Endometrial microvascular endothelial cells (primary cell): ENCODE measurements at regions not wholly inside any gene's neighbourhood (a gene's known extent, or its start where the extent isn't known, plus 50 kb on each side); places are given as distances from the start of the nearest gene placed in this dataset.

Source experiments
- in situ Hi-C: cut with HindIII; loops from 2 replicates; pipeline ENCODE4 v1.10.0; 2017; ENCODE audit warnings: low sequenced_read_pairs, low pct_unique_long_range_greater_than_20kb; ENCODE audit errors: inconsistent ontology term

DNA sequence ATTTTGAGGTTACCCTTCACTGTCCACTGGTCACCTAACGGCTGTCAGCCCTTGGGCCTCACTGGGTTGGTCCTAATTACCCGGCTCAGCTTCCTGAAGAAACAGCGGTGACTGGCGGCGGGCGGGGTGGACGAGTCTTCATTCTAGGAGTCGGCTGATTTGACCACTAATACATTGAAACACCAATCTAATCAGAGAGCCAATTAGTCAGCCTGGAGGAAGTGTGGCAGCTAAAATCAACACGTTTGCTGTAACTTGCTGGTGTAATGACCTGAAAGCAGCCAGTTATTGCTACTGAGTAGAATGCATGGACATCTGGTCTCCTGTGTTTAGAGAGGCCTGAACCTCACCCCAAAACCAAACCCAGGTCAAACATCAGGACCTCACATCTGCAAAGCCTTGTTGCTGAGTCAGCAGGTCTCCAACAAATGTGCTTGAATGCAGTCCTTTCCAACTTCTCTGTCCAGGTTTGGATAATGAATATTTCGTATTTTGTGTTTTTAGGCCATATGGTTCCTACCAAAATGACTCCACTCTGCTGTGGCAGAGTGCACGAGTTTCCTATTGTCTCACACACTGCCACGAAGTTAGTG, 496.4 kb downstream of the BRD1 start:
- in situ Hi-C loops: no loop called here

DNA sequence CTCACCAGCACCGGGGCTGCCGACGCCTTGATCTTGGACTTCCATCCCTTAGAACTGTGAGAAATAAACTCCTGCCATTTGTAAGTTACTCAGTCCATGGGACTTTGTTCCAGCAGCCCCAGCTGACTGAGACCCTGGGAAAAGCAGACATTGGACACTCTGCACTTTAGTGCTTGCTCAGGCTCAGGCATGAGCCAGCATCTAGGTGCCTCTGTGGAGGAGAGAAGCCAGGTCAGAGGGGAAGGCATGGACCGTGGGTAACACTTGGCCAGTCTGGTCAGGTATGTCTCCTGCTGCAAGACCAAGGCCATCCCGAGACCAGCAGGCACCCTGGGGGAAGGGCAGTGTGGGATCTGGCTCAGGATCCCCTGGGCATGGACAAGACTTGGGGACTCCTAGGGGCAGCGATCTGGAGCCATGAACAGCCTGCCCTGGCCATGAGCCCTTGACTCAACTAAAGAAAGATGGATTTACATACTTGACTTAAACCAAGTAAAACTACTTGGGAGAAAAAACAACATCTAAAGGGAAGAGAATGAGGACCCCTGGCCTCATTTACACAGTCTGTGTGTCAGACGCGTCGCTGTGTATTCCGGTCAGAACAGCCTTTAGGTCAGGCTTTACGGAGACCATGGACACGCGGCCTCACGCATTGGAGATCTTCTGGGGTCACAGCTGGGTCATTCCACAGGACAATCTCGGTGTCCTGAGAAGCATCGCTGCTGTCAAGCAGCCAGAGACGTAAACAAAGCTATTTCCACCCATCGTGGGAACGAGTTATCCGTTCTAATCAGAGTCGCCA, 497.1 kb downstream of the BRD1 start:
- in situ Hi-C loops: no loop called here

DNA sequence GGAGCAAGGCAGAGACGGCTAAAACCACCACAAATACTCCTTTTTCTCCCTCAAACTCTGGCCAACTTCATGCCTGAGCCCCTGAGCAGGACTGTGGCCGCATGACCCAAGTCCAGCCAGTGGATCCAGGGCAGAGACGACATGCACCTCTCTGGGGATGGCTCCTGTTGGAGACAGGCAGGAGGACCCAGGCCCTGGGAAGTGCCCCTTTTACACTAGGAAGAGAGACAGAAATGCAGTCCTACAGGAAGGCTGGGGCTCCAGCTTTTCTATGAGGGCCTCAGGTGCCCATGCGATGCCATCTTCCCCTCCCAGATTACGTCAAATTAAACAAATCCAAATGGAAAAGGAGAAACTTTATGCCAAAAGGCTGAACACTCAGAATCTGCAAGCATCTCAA, 498.0 kb downstream of the BRD1 start:
- in situ Hi-C loops: no loop called here

DNA sequence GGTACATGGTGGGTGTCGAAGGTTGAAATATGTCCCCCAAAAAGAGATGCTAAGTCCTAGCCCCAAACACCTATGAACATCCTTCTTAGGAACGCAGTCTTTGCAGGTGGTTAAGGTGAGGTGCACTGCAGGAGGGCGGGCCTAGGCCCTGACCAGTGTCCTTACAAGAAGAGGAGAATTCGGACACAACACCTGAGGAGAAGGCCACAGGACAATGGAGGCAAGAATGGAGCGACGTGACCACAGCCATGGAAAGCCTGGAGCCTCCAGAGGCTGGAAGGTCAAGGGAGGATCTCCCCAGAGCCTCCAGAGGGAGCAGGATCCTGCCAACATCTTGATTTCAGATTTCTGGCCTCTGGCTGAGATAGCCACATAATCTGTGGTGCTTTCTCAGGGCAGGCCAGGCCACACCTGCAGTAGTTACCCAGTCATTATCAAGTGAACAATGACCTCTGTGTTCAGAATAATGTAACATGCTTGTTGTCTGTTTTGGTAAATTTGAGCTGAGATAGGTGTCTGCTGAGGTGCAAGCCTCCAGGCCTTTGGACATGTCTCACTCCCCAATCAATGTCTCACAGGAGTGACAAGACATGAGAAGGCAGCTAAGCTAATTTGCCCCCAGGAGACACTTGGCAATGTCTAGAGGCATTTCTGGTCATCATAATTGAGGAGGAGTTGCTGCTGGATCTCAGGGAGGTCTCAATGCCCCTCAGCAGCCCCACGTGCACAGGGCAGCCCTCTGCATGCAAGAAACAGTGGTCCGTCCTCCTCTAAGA, 498.9 kb downstream of the BRD1 start:
- in situ Hi-C loops: no loop called here

DNA sequence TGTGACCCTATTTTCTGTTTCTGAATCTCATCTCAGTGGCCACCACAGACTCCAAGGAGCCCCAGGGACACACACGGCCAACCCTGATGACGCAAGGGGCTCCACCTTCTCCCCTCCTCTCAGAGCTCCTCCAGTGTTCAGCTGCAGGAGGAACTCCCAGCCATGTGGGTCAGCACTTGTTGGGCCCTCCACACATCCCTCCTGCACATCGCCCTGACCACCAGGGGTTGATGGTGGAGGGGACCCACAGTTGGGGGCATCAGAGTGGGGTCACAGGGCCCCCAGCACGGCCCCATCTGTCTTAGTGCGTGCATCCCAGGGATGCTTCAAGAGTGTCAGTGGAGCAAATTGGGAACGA, 499.6 kb downstream of the BRD1 start:
- in situ Hi-C loops: no loop called here

DNA sequence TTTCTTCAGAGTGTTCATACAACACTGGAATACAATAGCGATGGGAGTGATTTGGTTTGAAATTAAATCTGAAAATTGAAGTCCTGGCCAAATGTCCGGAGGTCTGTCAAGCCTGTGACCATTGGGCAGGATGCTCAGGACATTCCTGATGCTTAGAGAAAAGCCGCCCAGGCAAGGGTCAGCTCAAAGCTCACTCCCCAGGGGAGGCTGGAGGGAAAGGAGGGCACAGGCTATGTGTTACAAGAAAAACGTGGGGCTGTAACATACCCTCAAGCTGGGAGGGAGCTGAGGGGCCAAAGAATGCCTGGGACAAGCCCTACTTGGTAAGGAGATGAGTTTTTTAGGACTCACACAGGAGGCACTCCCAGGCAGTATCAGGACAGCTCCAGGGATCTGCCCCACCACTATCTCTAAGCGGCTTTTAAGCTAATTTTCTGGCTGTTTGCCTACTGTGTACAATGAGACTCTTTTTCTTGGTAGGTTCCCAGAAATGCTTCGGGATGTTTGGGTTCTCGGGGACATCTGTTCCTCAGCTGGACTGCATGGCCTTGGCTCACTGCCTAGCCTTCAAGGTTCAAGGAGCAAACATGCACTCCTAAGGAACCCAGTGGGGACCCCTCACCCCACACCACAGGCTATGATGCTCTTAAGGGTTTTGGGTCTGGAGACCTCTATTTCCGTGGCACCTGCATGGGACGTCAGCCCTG, 500.1 kb downstream of the BRD1 start:
- in situ Hi-C loops: no loop called here

DNA sequence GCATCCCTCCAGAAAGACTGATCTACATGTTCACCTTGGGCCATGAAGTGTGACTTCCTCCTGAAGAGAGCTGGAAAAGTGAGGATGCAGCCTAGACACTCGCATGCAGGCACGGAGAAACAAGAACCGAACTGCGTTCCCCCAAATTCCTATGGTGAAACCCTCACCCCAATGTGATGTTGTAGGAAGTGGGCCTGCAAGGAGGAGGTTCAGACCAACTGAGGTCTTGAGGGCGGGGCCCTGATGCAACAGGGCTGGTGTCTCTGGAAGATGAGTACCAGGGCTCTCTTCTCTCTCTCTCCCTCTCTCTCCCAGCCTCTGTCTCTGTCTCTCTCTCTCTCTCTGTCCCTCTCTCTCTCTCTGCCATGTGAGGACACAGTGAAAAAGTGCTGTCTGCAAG, 501.1 kb downstream of the BRD1 start:
- in situ Hi-C loops: no loop called here

DNA sequence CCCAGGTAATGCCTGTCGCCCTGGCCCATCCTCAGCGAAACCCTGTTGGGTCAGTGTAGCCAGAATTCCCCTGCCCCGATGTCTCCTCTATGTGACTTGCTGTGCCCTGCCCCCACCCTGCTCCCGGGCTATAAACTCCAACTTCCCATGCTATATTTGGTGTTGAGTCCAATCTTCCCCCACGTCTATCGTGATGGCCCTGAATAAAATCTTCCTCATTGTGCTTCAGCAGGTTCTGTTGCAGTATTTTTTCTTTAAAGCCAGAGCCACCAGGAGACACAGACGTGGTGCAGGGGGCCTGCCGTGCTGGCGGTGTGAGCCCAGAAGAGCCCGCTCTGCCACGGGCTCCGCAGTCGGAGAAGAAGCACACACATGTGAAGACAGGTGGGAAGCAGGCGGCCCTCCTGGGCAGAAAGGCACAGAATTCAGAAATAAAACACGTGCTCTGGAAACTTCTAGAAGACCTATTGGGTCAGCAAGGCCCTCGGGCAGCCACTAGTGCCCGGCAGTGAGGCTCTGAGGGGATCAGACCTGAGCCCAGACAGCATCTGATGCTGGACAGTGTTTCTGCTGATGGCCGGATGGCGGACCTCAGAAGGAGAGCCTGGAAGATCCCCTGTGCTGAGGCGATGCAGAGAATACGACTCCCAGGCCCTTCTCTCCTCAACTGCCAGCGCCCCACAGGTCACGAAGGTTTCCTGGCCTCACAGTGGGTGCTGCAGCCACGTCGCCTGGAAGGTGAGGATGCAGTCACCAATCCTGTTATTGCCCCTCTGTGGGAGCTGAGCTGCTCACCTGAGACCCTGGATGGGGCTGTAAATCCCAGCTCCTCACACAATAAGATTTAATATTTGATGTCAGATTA, 501.9 kb downstream of the BRD1 start:
- in situ Hi-C loops: no loop called here

DNA sequence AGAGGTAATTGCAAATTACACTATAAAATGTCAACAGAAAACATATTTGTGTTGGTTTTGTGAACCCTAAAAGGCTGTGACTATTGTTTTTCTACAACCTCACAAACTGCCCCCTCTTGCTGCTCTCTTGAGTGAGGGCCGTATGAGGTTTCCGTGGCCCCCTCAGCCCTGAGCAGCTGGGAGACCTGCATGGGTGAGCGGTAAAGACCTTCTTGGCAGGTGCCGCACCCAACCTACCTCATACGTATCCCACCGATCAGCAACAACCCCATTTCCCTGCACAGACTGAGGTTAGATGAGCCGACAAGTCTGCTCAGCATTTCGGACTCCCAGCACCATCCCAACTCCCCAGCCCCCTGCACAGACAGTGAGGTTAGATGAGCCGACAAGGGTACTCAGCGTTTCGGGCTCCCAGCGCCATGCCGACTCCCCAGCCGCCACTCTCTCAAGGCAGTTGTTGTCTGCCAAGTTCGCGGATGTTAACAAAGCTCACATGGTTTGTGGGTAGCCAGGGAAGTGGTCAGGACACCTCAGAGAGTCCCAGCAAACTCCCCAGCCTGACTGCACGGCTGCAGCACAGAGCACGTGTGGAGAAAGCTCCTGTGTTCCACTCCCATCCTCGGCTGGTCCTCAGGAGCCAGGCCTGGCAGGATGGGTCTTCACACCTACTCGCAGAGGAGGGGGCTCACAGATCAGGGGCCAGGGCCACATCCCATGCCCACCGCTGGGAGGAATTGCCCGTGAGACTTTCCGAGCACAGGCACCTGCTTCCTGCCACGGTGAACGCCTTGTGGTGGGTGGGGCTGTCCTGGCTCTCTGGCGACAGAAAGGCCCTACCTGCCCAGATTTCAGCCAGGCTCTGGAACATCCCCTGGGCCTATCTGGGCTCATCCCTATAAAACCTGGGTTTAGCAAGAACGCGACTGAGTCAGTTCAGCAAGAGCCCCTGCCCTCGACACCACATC, 502.9 kb downstream of the BRD1 start:
- in situ Hi-C loops: no loop called here

DNA sequence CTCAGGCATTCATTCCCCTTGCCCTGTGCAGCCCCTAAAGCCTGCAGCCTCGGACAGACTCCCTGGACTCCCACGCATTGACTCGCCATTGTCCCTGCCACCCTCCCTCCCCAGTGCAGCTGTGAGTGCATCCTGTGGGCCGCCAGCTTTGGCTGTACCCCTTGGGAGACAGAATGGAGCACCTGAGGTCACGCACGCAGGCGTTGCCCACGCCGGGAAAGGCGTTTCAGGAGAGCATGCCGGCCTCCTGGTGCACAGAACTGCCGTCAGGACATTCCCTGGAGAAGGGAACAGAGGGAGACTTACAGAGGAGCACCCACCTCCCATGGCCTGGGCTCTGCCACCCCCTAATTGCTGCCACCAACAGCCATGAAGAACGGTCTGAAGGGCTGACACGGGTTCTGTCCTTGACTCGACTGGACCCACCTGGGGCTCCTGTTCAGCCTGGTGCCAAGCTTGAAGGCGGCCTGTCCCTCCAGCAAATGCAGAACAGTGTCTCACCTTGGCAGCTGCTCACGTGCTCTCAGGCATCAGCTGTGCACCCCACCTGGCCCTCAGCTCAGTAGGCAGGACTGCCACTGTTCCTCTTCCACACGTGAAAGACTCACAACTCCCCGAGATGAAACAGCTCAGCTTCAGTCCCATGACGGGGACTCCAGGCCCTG, 503.8 kb downstream of the BRD1 start:
- in situ Hi-C loops: no loop called here

DNA sequence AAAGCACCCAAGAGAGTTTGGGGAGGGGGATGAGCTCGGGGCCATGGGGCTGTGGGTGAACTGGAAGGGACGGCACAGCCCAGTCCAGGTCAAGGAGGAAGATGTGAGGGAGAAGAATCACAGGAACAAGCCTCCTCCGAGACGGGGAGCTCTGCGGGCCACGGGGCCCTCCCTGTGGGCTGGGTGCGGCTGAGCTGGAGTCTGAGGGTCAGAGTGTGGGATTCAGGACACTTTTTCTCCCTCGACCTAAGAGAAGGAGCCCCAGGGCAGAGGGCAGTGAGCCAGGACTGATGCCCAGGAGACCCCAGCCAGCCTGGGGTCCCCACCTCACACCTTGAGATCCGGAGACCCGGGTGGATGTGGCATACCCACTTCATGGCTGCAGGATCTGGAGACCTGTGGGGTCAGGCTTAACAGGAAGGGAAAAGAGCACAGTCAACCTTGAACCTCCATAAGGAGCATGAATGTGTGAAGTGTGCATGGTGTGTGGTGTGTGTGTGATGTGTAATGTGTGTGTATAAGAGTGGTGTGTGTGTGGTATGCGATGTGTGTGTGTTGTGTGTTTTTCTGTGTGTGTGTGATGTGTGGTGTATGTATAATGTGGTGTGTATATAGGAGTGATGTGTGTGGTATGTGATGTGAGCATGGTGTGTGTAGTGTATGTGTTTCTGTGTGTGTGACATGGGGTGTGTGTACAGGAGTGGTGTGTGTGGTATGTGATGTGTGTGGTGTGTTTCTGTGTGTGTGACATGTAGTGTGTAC, 504.6 kb downstream of the BRD1 start:
- in situ Hi-C loops: no loop called here

DNA sequence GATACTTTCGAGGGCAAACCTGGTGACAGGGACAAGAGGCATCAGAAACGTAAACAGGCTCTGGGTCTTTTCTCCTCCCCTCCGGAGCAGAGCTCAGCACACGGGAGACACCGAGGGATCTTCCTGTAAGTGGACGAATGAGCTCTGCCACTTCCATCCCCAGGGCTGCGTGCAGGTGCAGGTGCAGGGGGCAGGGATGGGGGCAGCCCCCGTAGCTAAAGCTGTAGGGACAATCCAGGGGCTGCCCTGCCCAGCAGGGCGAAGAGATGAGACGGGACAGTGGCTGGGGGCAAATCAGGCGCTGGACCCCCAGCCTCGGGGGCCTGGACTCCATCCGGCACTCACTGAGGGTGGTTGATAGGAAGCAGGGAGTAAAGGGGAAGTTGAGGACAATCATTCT, 505.4 kb downstream of the BRD1 start:
- in situ Hi-C loops: no loop called here

DNA sequence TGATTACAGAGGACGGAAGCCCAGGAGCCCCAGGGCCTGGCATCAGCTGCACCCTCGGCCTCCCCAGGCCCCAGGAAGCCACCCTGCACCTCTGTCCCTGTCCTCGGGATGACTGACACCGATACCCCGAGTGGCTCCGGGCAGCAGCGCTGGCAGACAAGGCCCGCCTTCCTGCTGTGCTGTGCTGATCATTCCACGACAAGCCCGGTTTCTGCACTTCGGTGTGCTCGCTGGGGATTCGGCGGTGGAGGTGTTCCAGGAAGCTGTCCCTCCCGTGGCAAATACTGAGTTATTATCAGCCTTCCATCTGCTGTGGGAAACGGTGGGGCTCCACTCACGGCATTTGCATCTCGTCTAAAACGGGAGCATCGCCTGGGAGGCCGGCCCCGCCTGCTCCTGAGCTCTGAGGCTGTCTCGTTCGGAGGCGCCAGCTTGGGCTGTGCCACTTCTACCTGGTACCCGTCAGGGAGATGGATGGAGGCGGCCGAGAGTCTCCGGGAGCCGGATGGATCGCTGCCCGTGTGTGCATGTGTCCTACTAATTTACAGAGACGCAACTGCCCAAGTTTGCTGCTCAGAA, 506.1 kb downstream of the BRD1 start:
- in situ Hi-C loops: no loop called here

DNA sequence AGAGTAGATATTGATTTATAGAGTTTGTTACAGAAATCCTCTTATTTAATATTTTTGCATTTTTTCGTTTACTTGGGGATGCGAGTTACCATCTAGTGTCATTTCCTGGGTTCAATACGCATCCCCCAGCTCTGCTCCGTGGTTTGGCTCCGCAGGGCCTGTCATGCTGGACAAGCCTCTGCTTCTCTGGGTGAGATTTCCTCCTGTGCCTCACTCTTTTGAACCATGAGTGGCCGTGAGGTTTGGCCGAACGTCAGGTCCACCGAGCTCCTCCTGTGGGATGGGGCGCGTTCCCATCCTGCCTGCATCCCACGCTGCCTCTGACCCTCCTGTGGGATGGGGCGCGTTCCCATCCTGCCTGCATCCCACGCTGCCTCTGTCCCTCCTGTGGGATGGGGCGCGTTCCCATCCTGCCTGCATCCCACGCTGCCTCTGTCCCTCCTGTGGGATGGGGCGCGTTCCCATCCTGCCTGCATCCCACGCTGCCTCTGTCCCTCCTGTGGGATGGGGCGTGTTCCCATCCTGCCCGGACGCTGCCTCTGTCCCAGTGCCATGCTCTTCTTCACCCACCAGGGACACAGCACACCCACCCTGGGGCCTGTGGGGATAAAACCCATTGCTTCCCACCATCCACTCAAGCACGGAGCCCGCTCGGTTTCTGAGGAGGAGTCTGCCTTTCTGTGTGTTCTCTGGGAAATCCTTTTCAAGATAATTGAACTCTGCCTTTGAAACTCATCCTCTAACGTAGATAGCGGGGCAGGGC, 506.8 kb downstream of the BRD1 start:
- in situ Hi-C loops: no loop called here

DNA sequence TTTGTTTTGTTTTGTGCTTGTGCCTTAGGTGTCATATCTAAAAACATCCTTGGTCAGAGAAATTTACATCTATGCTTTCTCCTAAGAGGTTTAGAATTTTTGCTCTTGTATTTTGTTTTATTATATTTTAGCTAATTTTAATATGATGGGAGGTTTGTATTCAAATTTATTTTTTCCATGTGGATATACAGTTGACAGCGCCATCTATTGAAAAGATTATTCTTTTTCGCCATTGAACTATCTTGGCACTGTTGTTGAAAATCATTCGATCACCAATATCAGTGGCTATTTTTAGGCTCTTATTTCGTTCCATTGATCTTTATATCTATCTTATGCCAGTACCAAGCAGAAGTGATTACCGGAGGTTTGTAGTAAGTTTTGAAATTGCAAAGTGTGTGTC, 510.3 kb downstream of the BRD1 start:
- in situ Hi-C loops: no loop called here
